ENCODE measurements at regions not wholly inside any gene's neighbourhood (a gene's known extent, or its start where the extent isn't known, plus 50 kb on each side); places are given as distances from the start of the nearest gene placed in this dataset.
A peak's percentile ranks its signal among the peaks of the same experiment; 100 is the strongest.

GRCh38 chr18:52286675-52287074, 53.3 kb upstream of the DCC start:
- no peaks in the 10 kb centered on the region for H3K9me3 Mint-ChIP-seq
- peak overlapping the region; percentile 31 for H3K27ac Mint-ChIP-seq (ENCODE audit: unreplicated experiment)
- H3K4me3 Mint-ChIP-seq: no peak overlapping the region
- DNase-seq (ENCODE audit: low read depth, low spot score): no peak
- no peaks in the 10 kb centered on the region for H3K36me3 Mint-ChIP-seq (ENCODE audit: low read depth)
- no peaks in the 10 kb centered on the region for H3K4me1 Mint-ChIP-seq
- no peak for TF ChIP-seq CTCF (conservative IDR thresholded peaks at IDR 0.05)
- H3K27me3 Mint-ChIP-seq (ENCODE audit: low read depth): no peaks in the 10 kb centered on the region

GRCh38 chr18:52287151-52287550, 52.8 kb upstream of the DCC start:
- no peak overlapping the region for H3K4me3 Mint-ChIP-seq
- no peak overlapping the region for H3K27ac Mint-ChIP-seq (ENCODE audit: unreplicated experiment)
- no peaks in the 10 kb centered on the region for H3K9me3 Mint-ChIP-seq
- H3K36me3 Mint-ChIP-seq (ENCODE audit: low read depth): no peaks in the 10 kb centered on the region
- no peak for DNase-seq (ENCODE audit: low read depth, low spot score)
- H3K27me3 Mint-ChIP-seq (ENCODE audit: low read depth): no peaks in the 10 kb centered on the region
- TF ChIP-seq CTCF (conservative IDR thresholded peaks at IDR 0.05): no peak
- no peaks in the 10 kb centered on the region for H3K4me1 Mint-ChIP-seq

DNA sequence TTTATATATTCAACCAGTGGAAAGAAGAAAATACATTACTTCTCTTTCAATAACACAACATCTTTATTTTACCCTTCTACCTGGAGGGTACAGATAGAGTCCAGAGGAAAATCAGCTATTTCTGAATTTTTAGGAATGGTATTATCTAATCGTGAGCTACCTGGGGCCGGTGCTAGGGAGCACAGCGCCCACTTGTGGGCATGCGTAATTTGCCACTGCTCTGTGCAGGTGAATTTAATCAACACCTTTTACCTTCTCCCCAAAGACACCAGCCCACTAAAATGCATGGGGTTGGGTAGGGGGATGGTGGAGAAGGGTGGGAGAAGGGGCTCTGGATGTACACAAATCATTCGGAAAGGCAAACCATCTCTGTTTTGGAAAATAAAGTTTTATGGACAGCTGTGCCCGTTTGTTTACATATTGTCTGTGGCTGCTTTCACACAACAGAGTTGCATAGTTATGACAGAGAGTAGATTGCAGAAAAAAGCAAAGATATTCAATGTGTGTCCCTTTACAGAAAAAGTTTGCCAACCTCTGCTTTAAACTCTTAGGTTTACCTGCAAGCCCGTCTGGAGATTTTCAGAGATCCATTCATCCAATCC, 51.5 kb upstream of the DCC start:
- no peaks in the 10 kb centered on the region for H3K27me3 Mint-ChIP-seq (ENCODE audit: low read depth)
- peak; percentile 14 for DNase-seq (ENCODE audit: low read depth, low spot score)
- H3K9me3 Mint-ChIP-seq: no peaks in the 10 kb centered on the region
- peak; percentile 86 for TF ChIP-seq CTCF (conservative IDR thresholded peaks at IDR 0.05)
- H3K4me1 Mint-ChIP-seq: no peaks in the 10 kb centered on the region
- no peaks in the 10 kb centered on the region for H3K36me3 Mint-ChIP-seq (ENCODE audit: low read depth)
- no peak overlapping the region for H3K27ac Mint-ChIP-seq (ENCODE audit: unreplicated experiment)
- H3K4me3 Mint-ChIP-seq: no peak overlapping the region

GRCh38 chr18:52289392-52289791, 50.6 kb upstream of the DCC start:
- Mint-ChIP-seq H3K27me3 (ENCODE audit: low read depth) (no peaks in the 10 kb centered on the region), H3K9me3 (no peaks in the 10 kb centered on the region), H3K4me1 (no peaks in the 10 kb centered on the region), H3K36me3 (ENCODE audit: low read depth) (no peaks in the 10 kb centered on the region), H3K27ac (ENCODE audit: unreplicated experiment) (no peak overlapping the region), H3K4me3 (no peak overlapping the region)
- no peak for DNase-seq (ENCODE audit: low read depth, low spot score)
- no peak for TF ChIP-seq CTCF (conservative IDR thresholded peaks at IDR 0.05)
